HL-60 (cell line): ENCODE measurements at regions not wholly inside any gene's neighbourhood (a gene's known extent, or its start where the extent isn't known, plus 50 kb on each side); places are given as distances from the start of the nearest gene placed in this dataset.

Experiments used
- DNase-seq, 2 experiments: peaks; one replicate each; pipeline ENCODE4 v3.0.0-alpha.2; 2010 to 2020; ENCODE audit warnings: low read depth in 1 of 2, low spot score in 1 of 2
- H3K27ac ChIP-seq: fragments of 250-450 bp; sonication (Bioruptor Pico); replicated peaks from 2 replicates; pipeline ENCODE4 v1.5.1; 2020; ENCODE audit warnings: mild to moderate bottlenecking, moderate library complexity
- H3K27me3 ChIP-seq: fragments of 250-450 bp; sonication (Bioruptor Pico); 2 replicates; pipeline ENCODE4 v1.5.1; 2021; ENCODE audit warnings: mild to moderate bottlenecking, moderate library complexity; ENCODE audit not compliant: insufficient read depth, poor library complexity, severe bottlenecking
- H3K4me3 ChIP-seq: replicated peaks from 2 replicates; pipeline ENCODE4 v1.5.1; 2011; ENCODE audit warnings: mild to moderate bottlenecking, control low read depth, low read length; ENCODE audit not compliant: insufficient read depth
- CTCF ChIP-seq: IDR thresholded peaks from one replicate; pipeline ENCODE4 v1.5.1; 2011; ENCODE audit warnings: low read length, control low read depth, inconsistent platforms; ENCODE audit not compliant: insufficient read depth
- GABPA ChIP-seq: IDR thresholded peaks from 2 replicates; pipeline ENCODE4 v1.6.1; 2012; ENCODE audit warnings: low read depth
- POLR2AphosphoS5 ChIP-seq: IDR thresholded peaks from 2 replicates; pipeline ENCODE4 v1.6.1; 2012; ENCODE audit warnings: low read depth
- REST ChIP-seq: IDR thresholded peaks from 2 replicates; pipeline ENCODE4 v1.6.1; 2012; ENCODE audit warnings: low read depth; ENCODE audit not compliant: insufficient replicate concordance
- SPI1 ChIP-seq: IDR thresholded peaks from 2 replicates; pipeline ENCODE4 v1.6.1; 2012; ENCODE audit warnings: low read depth, mild to moderate bottlenecking, borderline replicate concordance

GRCh38 chr5:73282383-73282782 is 109.4 kb downstream of the TMEM174 start:
- Histone ChIP-seq H3K4me3 (no peak overlapping the region), H3K27me3 (no peaks in the 10 kb centered on the region), H3K27ac (no peak overlapping the region)
- TF ChIP-seq SPI1 (no peak), GABPA (no peak), POLR2AphosphoS5 (no peak), CTCF (no peak), REST (no peak)
- no peak for DNase-seq

- no peak overlapping the region for H3K4me3 ChIP-seq
- no peak for TF ChIP-seq POLR2AphosphoS5
- no peak for TF ChIP-seq GABPA
- no peak for TF ChIP-seq CTCF
- no peak for TF ChIP-seq REST
- TF ChIP-seq SPI1: no peak
- DNase-seq: no peak
- H3K27me3 ChIP-seq: no peaks in the 10 kb centered on the region
- H3K27ac ChIP-seq: no peak overlapping the region
Measured at GRCh38 chr5:73280821-73281746, 108.1 kb downstream of the TMEM174 start.

- TF ChIP-seq SPI1: no peak
- no peak for TF ChIP-seq POLR2AphosphoS5
- TF ChIP-seq GABPA: no peak
- TF ChIP-seq REST: no peak
- no peak for TF ChIP-seq CTCF
- no peak overlapping the region for H3K27ac ChIP-seq
- DNase-seq: no peak
- H3K4me3 ChIP-seq: no peak overlapping the region
- H3K27me3 ChIP-seq: no peaks in the 10 kb centered on the region
Measured at GRCh38 chr5:73280386-73280785, 107.4 kb downstream of the TMEM174 start.
